ENCODE measurements at regions not wholly inside any gene's neighbourhood (a gene's known extent, or its start where the extent isn't known, plus 50 kb on each side); places are given as distances from the start of the nearest gene placed in this dataset.

- DNase-seq (no peak), ATAC-seq (no peak)
- Histone ChIP-seq H3K9me3 (no peaks in the 10 kb centered on the region), H3K27ac (no peak overlapping the region), H3K27me3 (no peaks in the 10 kb centered on the region), H3K4me1 (no peaks in the 10 kb centered on the region), H3K36me3 (no peaks in the 10 kb centered on the region), H3K4me3 (no peak overlapping the region)
- intact Hi-C loops (cut with DNase I): no loop called here
- TF ChIP-seq CTCF (IDR thresholded peaks at IDR 0.05): no peak
These were observed 355.6 kb downstream of the USP25 start for GRCh38 chr21:16085421-16085820.

GRCh38 chr21:16086121-16086520 is 356.3 kb downstream of the USP25 start:
- no peak for TF ChIP-seq CTCF (IDR thresholded peaks at IDR 0.05)
- no peak overlapping the region for H3K4me3 ChIP-seq
- H3K27ac ChIP-seq: no peak overlapping the region
- DNase-seq: no peak
- intact Hi-C loops (cut with DNase I): no loop called here
- no peaks in the 10 kb centered on the region for H3K9me3 ChIP-seq
- ATAC-seq: no peak
- no peaks in the 10 kb centered on the region for H3K27me3 ChIP-seq
- H3K4me1 ChIP-seq: no peaks in the 10 kb centered on the region
- H3K36me3 ChIP-seq: no peaks in the 10 kb centered on the region

- Histone ChIP-seq H3K9me3 (no peaks in the 10 kb centered on the region), H3K4me3 (no peak overlapping the region), H3K4me1 (no peaks in the 10 kb centered on the region), H3K36me3 (no peaks in the 10 kb centered on the region), H3K27me3 (no peaks in the 10 kb centered on the region), H3K27ac (no peak overlapping the region)
- intact Hi-C loops (cut with DNase I): no loop called here
- DNase-seq (no peak), ATAC-seq (no peak)
- TF ChIP-seq CTCF (IDR thresholded peaks at IDR 0.05): no peak
These were observed 357.2 kb downstream of the USP25 start for GRCh38 chr21:16086936-16087335.

GRCh38 chr21:16087523-16087922 is 357.7 kb downstream of the USP25 start:
- H3K27ac ChIP-seq: no peak overlapping the region
- no peaks in the 10 kb centered on the region for H3K9me3 ChIP-seq
- H3K27me3 ChIP-seq: no peaks in the 10 kb centered on the region
- intact Hi-C loops (cut with DNase I): no loop called here
- TF ChIP-seq CTCF (IDR thresholded peaks at IDR 0.05): no peak
- DNase-seq: no peak
- ATAC-seq: no peak
- H3K36me3 ChIP-seq: no peaks in the 10 kb centered on the region
- H3K4me1 ChIP-seq: no peaks in the 10 kb centered on the region
- no peak overlapping the region for H3K4me3 ChIP-seq

GRCh38 chr21:16088056-16088455 is 358.3 kb downstream of the USP25 start:
- no peak overlapping the region for H3K27ac ChIP-seq
- intact Hi-C loops (cut with DNase I): no loop called here
- no peaks in the 10 kb centered on the region for H3K9me3 ChIP-seq
- no peak overlapping the region for H3K4me3 ChIP-seq
- DNase-seq (no peak), ATAC-seq (no peak)
- no peaks in the 10 kb centered on the region for H3K4me1 ChIP-seq
- H3K27me3 ChIP-seq: no peaks in the 10 kb centered on the region
- TF ChIP-seq CTCF (IDR thresholded peaks at IDR 0.05): no peak
- H3K36me3 ChIP-seq: no peaks in the 10 kb centered on the region

- Histone ChIP-seq H3K4me1 (no peaks in the 10 kb centered on the region), H3K27me3 (no peaks in the 10 kb centered on the region), H3K27ac (no peak overlapping the region), H3K9me3 (no peaks in the 10 kb centered on the region), H3K36me3 (no peaks in the 10 kb centered on the region), H3K4me3 (no peak overlapping the region)
- no peak for TF ChIP-seq CTCF (IDR thresholded peaks at IDR 0.05)
- no peak for DNase-seq
- no peak for ATAC-seq
- intact Hi-C loops (cut with DNase I): no loop called here
These were observed 365.2 kb downstream of the USP25 start for GRCh38 chr21:16095005-16095404.
